ENCODE measurements at regions not wholly inside any gene's neighbourhood (a gene's known extent, or its start where the extent isn't known, plus 50 kb on each side); places are given as distances from the start of the nearest gene placed in this dataset.
"Not testable (repeated sequence)": the region's sequence is repeated elsewhere in the genome, so short reads cannot be mapped to it uniquely, and the experiment has no call there.

- Histone ChIP-seq H3K4me3 (ENCODE audit: low read depth in 2 of 2, low read length in 1 of 2) (no peak overlapping the region), H3K9me3 (no peaks in the 10 kb centered on the region), H3F3A (replicated peaks; ENCODE audit: insufficient read depth) (no peaks in the 10 kb centered on the region), H3K4me2 (no peak overlapping the region), H3K27me3 (ENCODE audit: insufficient read depth) (no peaks in the 10 kb centered on the region), H3K79me2 (ENCODE audit: insufficient read depth) (no peaks in the 10 kb centered on the region), H3K27ac (ENCODE audit: low read depth in 2 of 2, low read length in 1 of 2) (no peak overlapping the region), H3K9me2 (no peaks in the 10 kb centered on the region), H4K20me1 (ENCODE audit: insufficient read depth) (no peaks in the 10 kb centered on the region), H2AFZ (ENCODE audit: low read depth) (no peak overlapping the region), H3K4me1 (ENCODE audit: control insufficient read depth in 1 of 2, insufficient read depth in 2 of 2, low read depth in 1 of 2, low read length in 1 of 2) (peaks cover 0 to 3% of the 10 kb centered on the region in 2 experiments; a peak in 2 of 4 replicates), H3K36me3 (replicated peaks in 1 of 2; ENCODE audit: control insufficient read depth in 1 of 2, insufficient read depth in 2 of 2, low read length in 1 of 2) (no peaks in the 10 kb centered on the region), H3K9ac (no peak overlapping the region)
- 83% methylated on average over 3 of the region's 3 CpGs for WGBS (ENCODE audit: low lambda C conversion rate)
- DNase-seq, result no peak
- CTCF ChIA-PET, result interaction anchor here (1.2 kb wide), 1 partner anchor 228 kb away, joined by 3 read pairs; no protein-coding TSS in a partner anchor
- TF ChIP-seq GATA2 (CRISPR knock-in tag; IDR thresholded peaks at IDR 0.05), result no peak
- POLR2A ChIA-PET, result no interaction called here
Observed at GRCh38 chr5:51696122-51696521, 312.9 kb downstream of the ISL1 start.

GRCh38 chr5:51702046-51702445 is 318.8 kb downstream of the ISL1 start:
- H2AFZ ChIP-seq (ENCODE audit: low read depth); H3K27ac ChIP-seq (ENCODE audit: low read depth in 2 of 2, low read length in 1 of 2); H4K20me1 ChIP-seq (ENCODE audit: insufficient read depth); POLR2A ChIA-PET; H3K36me3 ChIP-seq (replicated peaks in 1 of 2; ENCODE audit: control insufficient read depth in 1 of 2, insufficient read depth in 2 of 2, low read length in 1 of 2); H3K27me3 ChIP-seq (ENCODE audit: insufficient read depth); H3K9me2 ChIP-seq; CTCF ChIA-PET; H3K4me3 ChIP-seq (ENCODE audit: low read depth in 2 of 2, low read length in 1 of 2); H3K4me1 ChIP-seq (ENCODE audit: control insufficient read depth in 1 of 2, insufficient read depth in 2 of 2, low read depth in 1 of 2, low read length in 1 of 2); H3K9ac ChIP-seq; H3K9me3 ChIP-seq; H3K79me2 ChIP-seq (ENCODE audit: insufficient read depth); H3K4me2 ChIP-seq; DNase-seq; H3F3A ChIP-seq (replicated peaks; ENCODE audit: insufficient read depth): not testable (repeated sequence)
- 54% methylated on average over 3 of the region's 3 CpGs for WGBS (ENCODE audit: low lambda C conversion rate)

GRCh38 chr5:51712201-51712600 is 329.0 kb downstream of the ISL1 start:
- DNase-seq, result no peak
- H3K4me2 ChIP-seq, result no peak overlapping the region
- H3K27me3 ChIP-seq (ENCODE audit: insufficient read depth), result no peaks in the 10 kb centered on the region
- POLR2A ChIA-PET, result no interaction called here
- no peaks in the 10 kb centered on the region for H3K4me1 ChIP-seq (ENCODE audit: control insufficient read depth in 1 of 2, insufficient read depth in 2 of 2, low read depth in 1 of 2, low read length in 1 of 2)
- no peak overlapping the region for H3K9ac ChIP-seq
- no peaks in the 10 kb centered on the region for H3K9me2 ChIP-seq
- H3K9me3 ChIP-seq, result no peaks in the 10 kb centered on the region
- WGBS (ENCODE audit: low lambda C conversion rate), result 65% methylated on average over 5 of the region's 5 CpGs
- H3F3A ChIP-seq (replicated peaks; ENCODE audit: insufficient read depth), result peaks cover 4% of the 10 kb centered on the region
- H3K79me2 ChIP-seq (ENCODE audit: insufficient read depth), result no peaks in the 10 kb centered on the region
- no peak overlapping the region for H3K27ac ChIP-seq (ENCODE audit: low read depth in 2 of 2, low read length in 1 of 2)
- H2AFZ ChIP-seq (ENCODE audit: low read depth), result no peak overlapping the region
- CTCF ChIA-PET, result interaction anchor here (1.0 kb wide), 1 partner anchor 9 kb away, joined by 4 read pairs; no protein-coding TSS in a partner anchor
- no peaks in the 10 kb centered on the region for H3K36me3 ChIP-seq (replicated peaks in 1 of 2; ENCODE audit: control insufficient read depth in 1 of 2, insufficient read depth in 2 of 2, low read length in 1 of 2)
- no peaks in the 10 kb centered on the region for H4K20me1 ChIP-seq (ENCODE audit: insufficient read depth)
- no peak overlapping the region for H3K4me3 ChIP-seq (ENCODE audit: low read depth in 2 of 2, low read length in 1 of 2)
- TF ChIP-seq TAF1 (IDR thresholded peaks at IDR 0.05; ENCODE audit: borderline replicate concordance, low read depth, low read length) (no peak), NRF1 (IDR thresholded peaks at IDR 0.05; ENCODE audit: low read depth, low read length) (no peak), ELF1 (IDR thresholded peaks at IDR 0.05) (no peak), ZBTB33 (IDR thresholded peaks at IDR 0.05; ENCODE audit: borderline replicate concordance, low read depth) (no peak), MAX (IDR thresholded peaks at IDR 0.05; ENCODE audit: low read depth) (no peak), GABPA (IDR thresholded peaks at IDR 0.05; ENCODE audit: low read depth) (no peak), CHD2 (IDR thresholded peaks at IDR 0.05; ENCODE audit: low read length, partially characterized antibody) (no peak), PBX3 (IDR thresholded peaks at IDR 0.05) (no peak), CTCF (IDR thresholded peaks at IDR 0.05) (no peak), GATA2 (CRISPR knock-in tag; IDR thresholded peaks at IDR 0.05) (no peak), TCF12 (IDR thresholded peaks at IDR 0.05) (no peak), RXRA (IDR thresholded peaks at IDR 0.05; ENCODE audit: borderline replicate concordance, low read depth) (no peak), EZH2phosphoT487 (IDR thresholded peaks at IDR 0.05; ENCODE audit: borderline replicate concordance, low read depth) (no peak), REST (IDR thresholded peaks at IDR 0.05; ENCODE audit: low read depth, low read length) (no peak)

Data from SK-N-SH (cell line).